ENCODE measurements at regions not wholly inside any gene's neighbourhood (a gene's known extent, or its start where the extent isn't known, plus 50 kb on each side); places are given as distances from the start of the nearest gene placed in this dataset.
"Not testable (repeated sequence)": the region's sequence is repeated elsewhere in the genome, so short reads cannot be mapped to it uniquely, and the experiment has no call there.

DNA sequence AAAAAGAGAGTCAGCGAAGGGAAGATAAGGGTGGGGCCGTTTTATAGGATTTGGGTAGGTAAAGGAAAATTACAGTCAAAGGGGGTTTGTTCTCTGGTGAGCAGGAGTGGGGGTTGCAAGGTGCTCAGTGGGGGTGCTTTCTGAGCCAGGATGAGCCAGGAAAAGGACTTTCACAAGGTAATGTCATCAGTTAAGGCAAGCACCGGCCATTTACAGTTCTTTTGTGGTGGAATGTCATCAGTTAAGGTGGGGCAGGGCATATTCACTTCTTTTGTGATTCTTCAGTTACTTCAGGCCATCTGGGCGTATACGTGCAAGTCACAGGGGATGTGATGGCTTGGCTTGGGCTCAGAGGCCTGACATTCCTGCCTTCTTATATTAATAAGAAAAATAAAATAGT, 118.6 kb downstream of the TLR5 start:
- TF ChIP-seq, protein P1, sequence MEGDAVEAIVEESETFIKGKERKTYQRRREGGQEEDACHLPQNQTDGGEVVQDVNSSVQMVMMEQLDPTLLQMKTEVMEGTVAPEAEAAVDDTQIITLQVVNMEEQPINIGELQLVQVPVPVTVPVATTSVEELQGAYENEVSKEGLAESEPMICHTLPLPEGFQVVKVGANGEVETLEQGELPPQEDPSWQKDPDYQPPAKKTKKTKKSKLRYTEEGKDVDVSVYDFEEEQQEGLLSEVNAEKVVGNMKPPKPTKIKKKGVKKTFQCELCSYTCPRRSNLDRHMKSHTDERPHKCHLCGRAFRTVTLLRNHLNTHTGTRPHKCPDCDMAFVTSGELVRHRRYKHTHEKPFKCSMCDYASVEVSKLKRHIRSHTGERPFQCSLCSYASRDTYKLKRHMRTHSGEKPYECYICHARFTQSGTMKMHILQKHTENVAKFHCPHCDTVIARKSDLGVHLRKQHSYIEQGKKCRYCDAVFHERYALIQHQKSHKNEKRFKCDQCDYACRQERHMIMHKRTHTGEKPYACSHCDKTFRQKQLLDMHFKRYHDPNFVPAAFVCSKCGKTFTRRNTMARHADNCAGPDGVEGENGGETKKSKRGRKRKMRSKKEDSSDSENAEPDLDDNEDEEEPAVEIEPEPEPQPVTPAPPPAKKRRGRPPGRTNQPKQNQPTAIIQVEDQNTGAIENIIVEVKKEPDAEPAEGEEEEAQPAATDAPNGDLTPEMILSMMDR (IDR thresholded peaks at IDR 0.05; ENCODE audit: low read depth, low read length, missing input control): not testable (repeated sequence)
- not testable (repeated sequence) for TF ChIP-seq SP1 (IDR thresholded peaks at IDR 0.05); EGR1 (IDR thresholded peaks at IDR 0.05; ENCODE audit: low read depth in 2 of 2)
- TF ChIP-seq, protein P2, sequence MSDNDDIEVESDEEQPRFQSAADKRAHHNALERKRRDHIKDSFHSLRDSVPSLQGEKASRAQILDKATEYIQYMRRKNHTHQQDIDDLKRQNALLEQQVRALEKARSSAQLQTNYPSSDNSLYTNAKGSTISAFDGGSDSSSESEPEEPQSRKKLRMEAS (IDR thresholded peaks at IDR 0.05): not testable (repeated sequence)
